ENCODE measurements at regions not wholly inside any gene's neighbourhood (a gene's known extent, or its start where the extent isn't known, plus 50 kb on each side); places are given as distances from the start of the nearest gene placed in this dataset.

GRCh38 chr4:20193141-20193936, 58.4 kb upstream of the SLIT2 start:
- TF ChIP-seq ZBTB42 (CRISPR knock-in tag; IDR thresholded peaks at IDR 0.05) (no peak), MYC (CRISPR knock-in tag; IDR thresholded peaks at IDR 0.05; ENCODE audit: borderline replicate concordance) (no peak), PATZ1 (CRISPR knock-in tag; IDR thresholded peaks at IDR 0.05) (no peak), POLR2A (IDR thresholded peaks at IDR 0.05; ENCODE audit: insufficient read depth in 1 of 2, low read depth in 2 of 2, low read length in 2 of 2) (no peak), USF2 (IDR thresholded peaks at IDR 0.05; ENCODE audit: low read depth, low read length) (no peak), USF2 (CRISPR knock-in tag; IDR thresholded peaks at IDR 0.05; ENCODE audit: borderline replicate concordance) (no peak)
- TF ChIP-seq, protein P1, sequence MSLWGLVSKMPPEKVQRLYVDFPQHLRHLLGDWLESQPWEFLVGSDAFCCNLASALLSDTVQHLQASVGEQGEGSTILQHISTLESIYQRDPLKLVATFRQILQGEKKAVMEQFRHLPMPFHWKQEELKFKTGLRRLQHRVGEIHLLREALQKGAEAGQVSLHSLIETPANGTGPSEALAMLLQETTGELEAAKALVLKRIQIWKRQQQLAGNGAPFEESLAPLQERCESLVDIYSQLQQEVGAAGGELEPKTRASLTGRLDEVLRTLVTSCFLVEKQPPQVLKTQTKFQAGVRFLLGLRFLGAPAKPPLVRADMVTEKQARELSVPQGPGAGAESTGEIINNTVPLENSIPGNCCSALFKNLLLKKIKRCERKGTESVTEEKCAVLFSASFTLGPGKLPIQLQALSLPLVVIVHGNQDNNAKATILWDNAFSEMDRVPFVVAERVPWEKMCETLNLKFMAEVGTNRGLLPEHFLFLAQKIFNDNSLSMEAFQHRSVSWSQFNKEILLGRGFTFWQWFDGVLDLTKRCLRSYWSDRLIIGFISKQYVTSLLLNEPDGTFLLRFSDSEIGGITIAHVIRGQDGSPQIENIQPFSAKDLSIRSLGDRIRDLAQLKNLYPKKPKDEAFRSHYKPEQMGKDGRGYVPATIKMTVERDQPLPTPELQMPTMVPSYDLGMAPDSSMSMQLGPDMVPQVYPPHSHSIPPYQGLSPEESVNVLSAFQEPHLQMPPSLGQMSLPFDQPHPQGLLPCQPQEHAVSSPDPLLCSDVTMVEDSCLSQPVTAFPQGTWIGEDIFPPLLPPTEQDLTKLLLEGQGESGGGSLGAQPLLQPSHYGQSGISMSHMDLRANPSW (CRISPR knock-in tag; IDR thresholded peaks at IDR 0.05; ENCODE audit: borderline replicate concordance), result no peak

Data from HepG2 (cell line).